RWPE1 (cell line): ENCODE measurements at regions not wholly inside any gene's neighbourhood (a gene's known extent, or its start where the extent isn't known, plus 50 kb on each side); places are given as distances from the start of the nearest gene placed in this dataset.

Experiments
- CTCF ChIA-PET: fragments of 350-600 bp; sonication (Branson Sonifier 250); formaldehyde crosslinking; extraction: SDS; loops from one replicate; lab custom pipeline; 2021; lab: Yijun Ruan, JAX
- POLR2A ChIA-PET: fragments of 400-600 bp; formaldehyde crosslinking; extraction: SDS; loops from one replicate; lab custom pipeline; 2020; ENCODE audit warnings: antibody characterized with exemption; ENCODE audit not compliant: low non-redundant PET; lab: Yijun Ruan, JAX
- DNase-seq: peaks from one replicate; pipeline ENCODE4 v3.0.0; 2012; ENCODE audit warnings: low spot score
- H3K27ac ChIP-seq: fragments of 450-650 bp; 2 replicates; pipeline ENCODE4 v1.5.1; 2017
- CTCF ChIP-seq: fragments of 450-650 bp; conservative IDR thresholded peaks from 2 replicates; pipeline ENCODE4 v1.5.1; 2017; ENCODE audit warnings: low read depth, mild to moderate bottlenecking

GRCh38 chr19:29004796-29005195 is 208.2 kb downstream of the UQCRFS1 start:
- ChIA-PET POLR2A (no interaction called here), CTCF (no interaction called here)
- no peak for TF ChIP-seq CTCF
- no peak overlapping the region for H3K27ac ChIP-seq
- no peak for DNase-seq

- no peak for TF ChIP-seq CTCF
- ChIA-PET POLR2A (interaction anchor here (0.6 kb wide), 1 partner anchor 43 kb away, joined by 3 read pairs; no protein-coding TSS in a partner anchor), CTCF (interaction anchor here (0.7 kb wide), 1 partner anchor 179 kb away, joined by 3 read pairs; no protein-coding TSS in a partner anchor)
- H3K27ac ChIP-seq = no peak overlapping the region
- no peak for DNase-seq
Measured at GRCh38 chr19:29003641-29004409, 209.1 kb downstream of the UQCRFS1 start.

GRCh38 chr19:29002336-29002735 is 210.6 kb downstream of the UQCRFS1 start:
- H3K27ac ChIP-seq = no peak overlapping the region
- DNase-seq = no peak
- TF ChIP-seq CTCF = no peak
- ChIA-PET CTCF (no interaction called here), POLR2A (no interaction called here)

GRCh38 chr19:29001597-29002245 is 211.2 kb downstream of the UQCRFS1 start:
- POLR2A ChIA-PET = no interaction called here
- H3K27ac ChIP-seq = no peak overlapping the region
- DNase-seq = no peak
- CTCF ChIA-PET = interaction anchor here (0.8 kb wide), 1 partner anchor 30 kb away, joined by 3 read pairs; no protein-coding TSS in a partner anchor
- no peak for TF ChIP-seq CTCF

- ChIA-PET CTCF (interaction anchor here (0.8 kb wide), 1 partner anchor 29 kb away, joined by 3 read pairs; no protein-coding TSS in a partner anchor), POLR2A (no interaction called here)
- no peak overlapping the region for H3K27ac ChIP-seq
- no peak for TF ChIP-seq CTCF
- no peak for DNase-seq
Measured at GRCh38 chr19:29001141-29001581, 211.8 kb downstream of the UQCRFS1 start.

- TF ChIP-seq CTCF = no peak
- ChIA-PET POLR2A (no interaction called here), CTCF (no interaction called here)
- DNase-seq = no peak
- H3K27ac ChIP-seq = no peak overlapping the region
Measured at GRCh38 chr19:28999724-29000433, 213.1 kb downstream of the UQCRFS1 start.
